ENCODE measurements at regions not wholly inside any gene's neighbourhood (a gene's known extent, or its start where the extent isn't known, plus 50 kb on each side); places are given as distances from the start of the nearest gene placed in this dataset.
"Not testable (repeated sequence)": the region's sequence is repeated elsewhere in the genome, so short reads cannot be mapped to it uniquely, and the experiment has no call there.

DNA sequence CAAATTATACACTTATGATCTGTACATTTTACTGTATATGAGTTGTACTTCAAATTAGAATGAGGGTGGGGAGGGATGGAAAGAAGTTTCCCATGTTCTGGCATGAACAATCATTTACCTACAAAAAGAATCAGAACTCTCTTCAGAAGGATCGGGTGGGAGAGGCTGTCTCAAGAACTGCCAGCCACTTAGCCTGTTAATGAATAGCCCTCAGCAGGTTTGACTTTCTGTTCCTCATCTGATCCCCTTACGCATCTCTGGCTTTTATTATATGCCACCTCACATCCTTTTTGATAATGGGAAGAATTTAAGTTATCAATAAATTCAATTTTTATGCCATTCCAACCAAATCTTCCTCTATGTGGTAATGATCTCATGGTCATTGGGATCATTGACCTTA is 168.3 kb upstream of the TGFBR2 start:
- no peak for DNase-seq (ENCODE audit: low read depth in 3 of 3)

DNA sequence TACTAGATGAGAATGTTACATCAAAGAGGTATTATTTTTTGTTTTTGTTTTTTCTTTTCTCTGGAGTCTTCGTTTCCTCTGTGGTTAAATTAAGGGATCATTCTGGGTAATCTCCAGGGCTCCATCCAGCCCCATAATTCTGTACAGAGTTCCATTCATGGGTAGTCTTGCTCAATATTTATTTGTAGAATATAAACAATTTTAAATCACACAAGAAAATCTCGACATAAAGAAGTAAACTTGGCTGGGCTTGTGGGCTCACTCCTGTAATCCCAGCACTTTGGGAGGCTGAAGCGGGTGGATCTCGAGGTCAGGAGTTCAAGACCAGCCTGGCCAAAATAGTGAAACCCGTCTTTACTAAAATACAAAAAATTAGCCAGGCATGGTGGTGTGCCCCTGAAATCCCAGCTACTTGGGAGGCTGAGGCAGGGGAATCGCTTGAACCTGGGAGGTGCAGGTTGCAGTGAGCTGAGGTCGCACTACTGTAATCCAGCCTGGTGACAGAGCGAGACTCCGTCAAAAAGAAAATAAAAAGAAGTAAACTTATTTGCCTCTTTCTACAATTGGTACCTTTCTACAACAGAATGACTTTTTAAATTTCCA is 166.8 kb upstream of the TGFBR2 start:
- no peak for DNase-seq (ENCODE audit: low read depth in 3 of 3)

DNA sequence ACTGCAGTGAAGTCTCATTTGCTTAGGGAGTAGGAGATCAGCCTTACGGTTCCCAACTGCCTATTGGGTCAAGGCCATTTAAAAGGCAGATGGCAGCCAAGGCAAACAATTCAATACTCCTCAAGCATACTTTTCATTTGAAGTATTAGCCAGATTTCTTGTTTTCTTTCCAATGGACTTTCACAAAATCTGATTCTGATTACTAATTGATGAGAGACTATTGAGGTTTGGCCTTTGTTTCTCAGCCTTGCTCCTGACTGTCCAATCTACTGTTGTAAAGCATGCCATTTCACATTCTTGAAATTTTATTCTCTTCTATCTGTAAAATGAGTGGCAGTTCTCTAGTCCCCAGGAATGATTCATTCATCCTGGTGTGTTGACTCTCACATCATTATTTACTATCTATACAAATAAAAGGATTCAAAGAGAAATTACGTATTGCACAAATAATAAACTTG is 166.2 kb upstream of the TGFBR2 start:
- DNase-seq (ENCODE audit: low read depth in 3 of 3), result no peak

DNA sequence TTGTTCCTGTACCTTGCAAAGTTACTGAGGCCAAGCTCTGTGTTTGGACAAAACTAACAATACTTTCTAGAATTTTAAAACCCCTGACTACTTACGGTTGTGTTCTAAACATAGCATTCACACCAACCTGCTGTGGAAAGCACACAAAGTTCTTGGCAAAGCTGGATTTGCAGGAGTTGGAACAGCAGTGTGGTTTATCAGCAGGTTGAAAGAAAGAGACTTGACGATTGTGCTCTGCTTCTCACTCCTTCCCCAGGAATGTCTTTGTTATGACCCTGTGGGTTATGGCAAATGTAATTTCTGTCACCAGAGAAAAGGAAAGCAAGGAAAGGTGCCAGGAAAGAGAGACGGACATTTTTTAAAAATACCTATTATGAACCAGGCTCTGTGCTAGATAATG is 165.5 kb upstream of the TGFBR2 start:
- DNase-seq (ENCODE audit: low read depth in 3 of 3), result no peak

DNA sequence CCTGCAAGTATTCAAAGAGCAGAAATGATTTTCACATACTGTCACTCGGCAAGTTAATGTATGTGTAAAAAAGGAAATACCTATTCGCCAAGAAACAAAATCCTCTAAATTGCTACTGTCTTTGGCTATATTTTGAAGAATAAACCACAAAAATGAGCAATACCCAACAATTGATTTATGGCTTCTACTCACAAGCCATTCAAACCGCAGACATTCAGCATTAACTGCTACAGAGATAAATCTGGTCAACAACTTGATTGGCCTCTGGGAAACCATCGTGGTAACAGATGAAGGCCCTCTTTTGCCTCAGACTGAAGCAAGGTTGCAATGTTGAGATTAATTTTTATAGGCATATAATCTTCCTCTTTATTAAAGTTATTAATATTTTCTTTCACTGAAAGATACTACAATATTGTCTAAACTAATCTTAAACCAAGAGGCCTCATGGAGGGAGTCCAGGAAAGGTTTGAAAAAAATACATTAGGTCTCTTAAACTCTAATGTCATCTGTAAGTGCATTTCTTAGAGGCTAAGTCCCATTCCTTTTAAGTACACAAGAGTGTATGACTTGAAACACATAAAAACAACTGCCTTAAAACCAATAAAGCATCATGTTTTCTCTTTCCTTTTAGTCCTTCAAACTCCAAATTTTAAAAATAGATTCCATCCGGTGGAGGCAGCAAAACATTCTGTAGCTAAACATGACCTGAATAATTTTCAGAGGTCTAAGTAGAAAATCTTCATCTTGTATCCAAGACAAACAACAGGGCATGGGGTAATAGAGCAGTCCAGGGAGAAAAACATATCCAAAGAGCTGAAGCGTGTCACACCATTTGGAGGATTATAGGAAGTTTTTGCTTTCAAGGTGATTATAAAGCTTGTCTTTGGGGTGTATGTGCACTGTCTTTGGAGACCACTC is 162.4 kb upstream of the TGFBR2 start:
- DNase-seq (ENCODE audit: low read depth in 3 of 3), result no peak

DNA sequence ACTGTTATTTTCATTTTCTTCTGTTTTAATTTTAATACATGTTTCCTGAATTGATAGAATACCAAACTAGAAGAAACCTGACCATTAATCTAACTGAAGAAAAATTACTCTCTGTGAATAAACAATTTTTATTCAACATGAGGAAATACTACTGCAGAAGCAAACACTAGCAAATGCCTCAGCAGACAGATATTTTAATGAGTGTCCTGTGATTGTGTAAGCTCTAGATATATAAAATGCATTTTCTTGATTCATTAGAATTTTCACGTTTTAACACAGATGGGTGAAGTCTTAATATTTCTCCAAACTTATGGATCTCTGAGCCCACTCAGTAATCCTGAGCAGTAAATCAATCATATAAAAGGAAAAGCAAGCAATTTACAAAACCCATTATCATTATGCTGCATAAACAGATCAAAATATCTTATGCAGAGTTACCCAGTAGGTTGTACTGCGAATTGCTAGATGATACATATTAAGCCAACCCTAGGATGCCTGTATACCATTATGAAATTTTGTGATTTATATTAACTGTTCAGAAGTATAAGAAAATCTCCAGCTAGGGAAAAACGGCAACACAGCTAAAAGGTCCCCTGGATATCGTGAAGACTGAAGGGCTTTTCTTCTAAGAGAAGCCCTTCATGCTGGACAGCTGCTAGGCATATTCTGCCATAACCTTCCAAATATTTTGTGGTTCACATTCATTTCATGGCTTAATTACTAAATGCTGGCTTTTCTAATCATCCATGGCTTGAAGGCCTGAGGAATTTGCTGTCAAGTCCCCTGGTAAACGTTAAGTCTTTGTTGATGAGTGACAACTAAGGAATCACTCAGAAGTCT is 157.7 kb upstream of the TGFBR2 start:
- no peak for DNase-seq (ENCODE audit: low read depth in 3 of 3)

DNA sequence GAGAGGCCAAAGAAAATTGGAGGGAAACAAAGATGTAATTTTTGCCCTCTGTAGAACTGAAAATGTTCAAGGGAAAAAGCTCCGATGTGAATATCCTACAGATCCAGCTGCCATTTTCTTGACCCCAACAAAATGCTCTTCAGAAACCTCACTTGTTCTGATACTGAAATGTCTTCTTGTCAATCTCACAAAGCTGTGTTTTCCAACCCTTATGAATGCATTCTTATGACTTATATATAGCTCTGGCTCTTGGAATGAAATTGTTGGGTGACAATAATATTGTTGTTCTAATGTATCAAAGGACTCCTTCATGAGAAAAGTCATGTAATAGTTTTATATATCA is 157.1 kb upstream of the TGFBR2 start:
- no peak for DNase-seq (ENCODE audit: low read depth in 3 of 3)

DNA sequence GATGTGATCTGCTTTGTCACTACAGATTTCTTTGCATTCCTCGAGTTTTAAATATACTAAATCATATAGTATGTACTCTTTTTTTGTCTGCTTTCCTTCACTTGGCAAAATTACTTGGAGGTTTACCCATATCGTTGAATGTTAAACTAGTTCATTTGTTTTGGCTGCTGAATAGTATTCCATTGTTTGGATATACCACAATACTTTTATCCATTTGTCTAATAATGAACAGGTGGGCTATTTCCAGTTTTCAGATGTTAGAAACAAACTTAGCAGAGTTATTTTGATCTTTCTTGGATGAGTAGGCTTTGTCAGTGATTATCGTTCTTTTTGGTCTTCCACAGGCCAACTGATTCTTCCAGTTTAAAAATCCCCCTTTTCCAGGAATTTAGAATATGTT is 154.0 kb upstream of the TGFBR2 start:
- DNase-seq (ENCODE audit: low read depth in 3 of 3), result no peak

DNA sequence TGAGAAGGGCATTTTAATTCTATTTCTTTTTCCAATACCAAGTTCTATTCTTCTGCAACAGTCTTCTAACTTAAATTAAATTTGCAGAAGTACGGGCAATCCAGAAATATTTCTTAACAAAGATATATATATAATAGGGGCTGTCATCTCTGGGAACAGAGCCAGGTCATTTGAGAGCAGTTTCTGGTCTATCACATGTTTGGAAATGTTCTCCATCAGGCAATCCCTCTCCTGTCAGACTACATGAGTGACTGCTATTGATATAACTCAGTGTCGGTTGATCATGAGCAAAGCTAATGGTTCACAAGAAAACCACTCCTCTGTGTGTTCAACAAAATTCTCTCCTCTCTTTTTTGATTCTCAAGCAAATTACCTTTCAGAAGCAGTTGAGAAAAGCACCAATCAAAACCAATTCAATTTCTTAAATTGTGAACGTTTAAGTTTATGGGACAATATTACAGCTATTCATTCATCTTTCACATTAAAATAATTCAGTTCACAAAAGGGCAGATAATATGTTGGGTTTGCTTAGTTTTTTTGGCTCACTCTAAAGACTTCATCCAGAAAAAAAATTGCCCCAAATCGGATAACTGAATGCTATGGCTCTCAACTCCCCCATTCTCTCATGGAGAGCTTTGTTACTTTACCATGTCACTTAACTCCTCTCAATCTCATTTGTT is 152.9 kb upstream of the TGFBR2 start:
- DNase-seq (ENCODE audit: low read depth in 3 of 3), result no peak

DNA sequence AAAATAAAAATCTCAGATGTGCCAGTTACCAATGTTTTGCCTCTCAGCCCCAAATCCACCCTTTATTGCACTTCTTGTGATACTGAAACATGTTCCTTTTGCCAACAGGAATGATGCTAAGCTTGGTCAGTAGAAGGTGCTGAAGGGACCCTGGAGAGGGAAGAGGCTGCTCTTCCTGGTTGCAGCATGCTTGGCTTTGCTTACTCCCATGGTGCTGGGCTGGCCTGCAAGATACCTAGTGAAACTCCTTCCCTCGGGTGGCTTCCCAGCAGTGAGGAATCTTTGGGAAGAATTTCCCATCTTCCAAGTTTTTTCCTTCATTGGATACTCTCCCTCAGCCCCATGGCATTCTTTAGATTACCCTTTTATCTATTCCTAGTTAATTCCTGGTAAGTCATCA is 151.8 kb upstream of the TGFBR2 start:
- no peak for DNase-seq (ENCODE audit: low read depth in 3 of 3)

DNA sequence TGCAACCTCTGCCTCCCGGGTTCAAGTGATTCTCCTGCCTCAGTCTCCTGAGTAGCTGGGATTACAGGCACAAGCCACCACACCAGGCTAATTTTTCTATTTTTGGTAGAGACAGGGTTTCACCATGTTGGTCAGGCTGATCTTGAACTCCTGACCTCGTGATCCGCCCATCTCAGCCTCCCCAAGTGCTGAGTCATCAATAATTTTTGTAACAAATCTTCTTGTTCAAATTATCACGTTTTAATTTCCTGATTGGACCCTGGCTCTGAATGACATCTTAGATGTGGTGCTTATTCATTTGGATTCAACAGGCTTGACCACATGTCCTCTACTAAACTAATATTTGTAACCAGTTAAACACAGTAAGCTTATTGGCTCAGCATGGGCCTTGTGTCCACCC is 151.3 kb upstream of the TGFBR2 start:
- not testable (repeated sequence) for DNase-seq (ENCODE audit: low read depth in 3 of 3)

DNA sequence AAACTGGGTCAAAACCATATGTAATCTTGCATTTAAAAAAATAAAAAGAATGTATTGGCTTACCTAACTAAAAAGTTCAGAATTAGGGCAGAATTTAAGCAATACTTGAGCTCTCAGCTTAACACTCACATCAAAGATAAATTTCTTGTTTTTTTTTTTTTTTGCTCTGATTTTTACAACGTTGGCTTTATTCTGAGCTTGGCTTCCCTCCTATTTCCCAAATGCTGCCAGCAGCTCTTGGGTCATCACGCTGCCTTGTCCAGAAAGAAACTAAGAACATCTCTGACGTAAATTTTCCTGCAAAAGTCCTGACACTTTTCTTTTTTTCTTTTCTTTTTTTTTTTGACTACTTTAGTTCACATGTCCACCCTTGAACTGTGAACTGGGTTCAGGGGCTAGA is 150.6 kb upstream of the TGFBR2 start:
- no peak for DNase-seq (ENCODE audit: low read depth in 3 of 3)

DNA sequence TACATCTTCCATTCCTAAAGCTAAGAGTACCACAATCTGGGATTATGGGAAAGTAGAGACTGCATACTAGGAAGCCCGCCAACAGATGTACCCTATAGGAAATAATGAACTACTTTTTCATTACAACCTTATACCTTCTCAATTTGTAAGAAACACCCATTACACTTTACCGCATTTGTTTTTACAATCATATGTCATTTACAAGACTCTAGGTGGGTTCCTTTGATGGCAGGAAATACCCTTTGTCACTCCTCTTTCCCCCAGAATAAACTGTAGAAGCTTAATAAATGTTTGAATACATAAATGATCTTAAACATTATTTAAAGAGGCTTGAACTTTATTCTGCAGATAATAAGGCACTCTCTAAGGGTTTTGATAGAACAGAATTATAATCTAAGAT is 150.1 kb upstream of the TGFBR2 start:
- DNase-seq (ENCODE audit: low read depth in 3 of 3), result no peak

DNA sequence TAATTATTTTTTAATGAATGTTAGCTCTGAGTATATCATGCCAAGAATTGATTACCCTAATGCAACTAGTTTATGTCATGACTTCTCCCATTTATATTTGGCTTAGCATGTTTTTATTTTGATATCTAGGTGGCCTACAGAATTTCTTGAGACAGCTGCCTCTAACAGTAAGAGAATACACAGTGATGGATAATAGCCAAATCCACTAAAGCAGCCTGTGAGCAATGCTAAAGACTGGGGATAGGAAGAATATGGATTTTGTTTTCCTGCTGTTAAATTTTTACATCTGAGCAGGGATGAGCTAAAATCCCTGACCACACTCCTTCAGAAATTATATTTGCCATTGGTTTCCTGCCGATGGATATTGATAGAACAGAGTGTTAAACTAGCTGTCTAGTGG is 149.3 kb upstream of the TGFBR2 start:
- no peak for DNase-seq (ENCODE audit: low read depth in 3 of 3)

DNA sequence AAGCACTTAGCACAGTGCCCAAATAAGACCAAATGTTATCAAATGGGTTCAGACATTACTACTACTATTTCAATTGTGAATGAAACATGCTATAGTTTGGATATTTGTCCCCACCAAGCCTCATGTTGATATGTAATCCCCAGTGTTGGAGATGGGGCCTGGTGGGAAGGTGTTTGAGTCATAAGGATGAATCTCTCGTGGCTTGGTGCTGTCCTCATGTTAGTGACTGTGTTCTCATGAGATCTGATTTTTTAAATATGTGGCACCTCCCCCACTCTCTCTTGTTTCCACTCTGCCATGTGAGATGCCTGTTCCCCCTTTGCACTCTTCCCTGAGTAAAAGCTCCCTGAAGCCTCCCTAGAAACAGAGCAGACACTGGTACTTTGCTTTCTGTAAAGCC is 148.7 kb upstream of the TGFBR2 start:
- no peak for DNase-seq (ENCODE audit: low read depth in 3 of 3)

DNA sequence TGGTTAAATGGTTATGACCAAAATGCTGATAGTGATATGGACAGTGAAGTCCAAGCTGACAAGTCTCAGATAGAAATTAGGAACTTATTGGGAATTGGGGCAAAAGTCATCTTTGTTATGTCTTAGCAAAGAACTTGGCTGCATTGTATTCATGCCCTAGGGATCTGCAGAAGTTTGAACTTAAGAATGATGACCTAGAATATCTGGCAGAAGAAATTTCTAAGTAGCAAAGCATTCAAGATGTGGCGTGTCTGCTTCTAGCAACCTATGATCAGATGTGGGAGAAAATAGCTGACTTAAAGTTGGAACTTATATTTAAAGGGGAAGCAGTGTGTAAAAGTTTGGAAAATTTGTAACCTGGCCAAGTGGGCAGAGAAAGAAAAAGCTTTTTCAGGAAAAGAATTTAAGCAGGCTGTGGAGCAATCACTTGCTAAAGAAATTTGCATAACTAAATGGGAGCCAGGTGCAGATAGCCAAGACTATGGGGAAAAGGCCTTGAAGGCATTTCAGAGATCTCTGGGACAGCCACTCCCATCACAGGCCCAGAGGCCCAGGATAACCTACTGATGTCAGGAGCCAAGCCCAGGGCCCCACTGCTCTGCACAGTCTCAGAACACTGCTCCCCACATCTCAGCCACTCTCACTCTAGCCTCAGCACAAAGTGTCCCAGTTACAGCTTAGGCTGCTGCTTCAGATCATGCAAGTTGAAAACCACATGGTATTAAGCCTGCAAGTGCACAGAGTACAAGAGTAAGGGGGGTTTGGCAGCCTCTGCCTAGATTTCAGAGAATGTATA is 147.8 kb upstream of the TGFBR2 start:
- no peak for DNase-seq (ENCODE audit: low read depth in 3 of 3)

DNA sequence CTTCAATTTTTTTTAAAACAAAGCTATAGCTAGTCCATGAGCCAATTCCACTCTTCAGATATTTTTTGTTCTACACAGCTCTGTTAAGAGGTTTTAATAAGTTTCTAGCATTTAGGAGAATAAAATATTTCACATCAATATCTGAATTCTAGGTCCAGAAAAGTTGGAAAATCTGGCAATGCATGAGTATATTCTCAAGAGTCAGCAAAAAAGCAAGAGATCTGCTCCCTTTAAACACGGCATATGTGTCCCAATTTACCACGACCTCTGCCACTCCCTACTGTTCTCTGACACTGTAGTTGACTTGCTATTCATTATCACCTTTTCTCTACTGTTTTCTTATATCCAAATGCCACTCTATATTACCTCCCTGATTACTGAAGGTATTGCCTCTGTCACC is 145.1 kb upstream of the TGFBR2 start:
- no peak for DNase-seq (ENCODE audit: low read depth in 3 of 3)

DNA sequence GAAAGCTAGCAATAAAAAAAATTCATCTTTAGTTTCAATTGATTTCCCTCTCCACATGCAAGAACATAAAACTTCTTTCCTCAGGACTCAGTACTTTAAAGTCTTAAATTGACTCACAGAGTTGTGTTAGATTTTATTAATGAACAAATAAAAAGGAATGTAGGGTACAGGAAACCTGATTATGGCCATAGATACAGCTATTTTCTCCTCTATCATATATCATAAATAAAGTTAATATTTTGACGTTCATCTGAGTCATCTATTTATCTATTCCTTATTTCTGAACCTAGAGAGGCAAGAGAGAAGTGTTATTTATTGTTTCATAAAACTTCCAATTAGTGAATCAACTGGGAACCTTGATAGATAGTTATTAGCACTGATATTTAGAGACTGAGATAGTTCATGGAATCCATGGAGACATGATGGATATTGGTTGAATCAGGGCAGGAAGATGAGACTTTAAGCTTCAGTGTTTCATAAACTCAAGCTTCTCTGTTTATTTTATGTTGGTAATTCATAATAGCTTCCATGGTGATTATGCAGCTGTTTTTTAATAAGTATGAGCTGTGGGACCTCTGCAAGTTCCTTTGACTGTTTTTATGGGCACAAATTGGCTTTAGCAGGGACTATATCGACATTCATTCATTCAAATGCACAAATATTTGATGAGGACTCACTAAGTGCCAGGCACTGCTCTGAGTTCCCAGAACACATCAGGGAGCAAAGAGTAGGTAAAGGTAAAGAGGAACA is 143.5 kb upstream of the TGFBR2 start:
- DNase-seq (ENCODE audit: low read depth in 3 of 3), result no peak

DNA sequence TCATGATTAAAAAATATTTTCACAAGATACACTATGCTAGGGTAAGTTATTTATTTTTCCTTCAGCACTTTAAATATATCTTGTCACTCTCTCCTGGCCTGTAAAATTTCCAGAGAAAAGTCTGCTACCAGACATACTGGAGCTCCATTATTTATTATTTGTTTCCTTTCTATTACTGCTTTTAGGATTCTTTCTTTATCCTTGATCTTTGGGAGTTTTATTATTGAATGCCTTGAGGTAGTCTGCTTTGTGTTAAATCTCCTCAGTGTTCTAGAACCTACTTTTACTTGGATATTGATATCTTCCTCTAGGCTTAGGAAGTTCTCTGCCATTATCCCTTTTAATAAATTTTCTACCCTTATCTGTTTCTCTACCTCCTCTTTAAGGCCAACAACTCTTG is 142.0 kb upstream of the TGFBR2 start:
- DNase-seq (ENCODE audit: low read depth in 3 of 3), result no peak

DNA sequence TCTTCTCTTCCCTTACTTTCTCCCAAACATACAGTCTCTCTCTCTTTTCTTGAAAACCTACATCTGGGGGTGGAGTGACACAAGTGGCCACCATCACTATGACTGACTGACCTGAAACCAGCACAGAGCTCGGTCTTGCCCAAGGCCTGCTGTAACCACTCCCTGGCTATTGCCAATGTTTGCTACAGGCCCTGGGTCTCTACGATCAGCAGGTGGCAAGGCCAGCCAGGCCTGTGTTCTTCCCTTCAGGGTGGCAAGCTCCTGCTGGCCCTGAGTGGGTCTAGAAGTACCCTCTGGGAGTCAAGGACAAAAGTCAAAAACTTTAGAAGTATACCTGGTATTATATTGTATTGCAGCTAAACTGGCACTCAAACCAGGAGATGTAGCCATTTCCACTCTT is 140.9 kb upstream of the TGFBR2 start:
- DNase-seq (ENCODE audit: low read depth in 3 of 3), result no peak
